GM06990 (cell line): ENCODE measurements at regions not wholly inside any gene's neighbourhood (a gene's known extent, or its start where the extent isn't known, plus 50 kb on each side); places are given as distances from the start of the nearest gene placed in this dataset.

Experiments
- DNase-seq: peaks from one replicate; pipeline ENCODE4 v3.0.0-alpha.2; 2011; ENCODE audit not compliant: insufficient read length; ENCODE audit errors: extremely low read depth
- H3K27me3 ChIP-seq: replicated peaks from 2 replicates; pipeline ENCODE4 v1.6.0; 2011; ENCODE audit warnings: low read length; ENCODE audit not compliant: control insufficient read depth, insufficient read depth
- H3K36me3 ChIP-seq: 2 replicates; pipeline ENCODE4 v1.5.1; 2011; ENCODE audit warnings: low read length; ENCODE audit not compliant: control insufficient read depth, insufficient read depth
- H3K4me3 ChIP-seq: replicated peaks from 2 replicates; pipeline ENCODE4 v1.5.1; 2011; ENCODE audit warnings: low read depth, mild to moderate bottlenecking, control low read depth, low read length
- TF ChIP-seq, protein P1 (sequence below): IDR thresholded peaks from 2 replicates; pipeline ENCODE4 v1.5.1; 2011; ENCODE audit warnings: low read length, control low read depth, mild to moderate bottlenecking, inconsistent platforms; ENCODE audit not compliant: insufficient read depth, poor library complexity, severe bottlenecking

DNA sequence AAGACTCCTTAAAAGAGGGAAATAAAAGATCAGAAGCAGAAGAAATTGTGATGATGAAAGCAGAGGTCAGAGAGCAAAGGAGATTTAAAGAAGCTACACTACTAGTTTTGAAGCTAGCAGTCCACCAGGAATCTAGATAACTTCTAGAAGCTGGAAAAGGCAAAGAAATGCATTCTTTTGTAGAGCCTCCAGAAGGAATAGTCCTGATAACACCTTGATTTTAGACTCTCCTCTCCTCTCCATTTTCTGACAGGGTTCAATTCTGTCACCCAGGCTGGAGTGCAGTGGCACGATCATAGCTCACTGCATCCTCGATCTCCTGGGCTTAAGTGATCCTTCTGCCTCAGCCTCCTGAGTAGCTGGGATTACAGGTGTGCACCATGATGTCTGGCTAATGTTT lies 1187.3 kb upstream of the CNTN5 start:
- H3K27me3 ChIP-seq, result no peaks in the 10 kb centered on the region

DNA sequence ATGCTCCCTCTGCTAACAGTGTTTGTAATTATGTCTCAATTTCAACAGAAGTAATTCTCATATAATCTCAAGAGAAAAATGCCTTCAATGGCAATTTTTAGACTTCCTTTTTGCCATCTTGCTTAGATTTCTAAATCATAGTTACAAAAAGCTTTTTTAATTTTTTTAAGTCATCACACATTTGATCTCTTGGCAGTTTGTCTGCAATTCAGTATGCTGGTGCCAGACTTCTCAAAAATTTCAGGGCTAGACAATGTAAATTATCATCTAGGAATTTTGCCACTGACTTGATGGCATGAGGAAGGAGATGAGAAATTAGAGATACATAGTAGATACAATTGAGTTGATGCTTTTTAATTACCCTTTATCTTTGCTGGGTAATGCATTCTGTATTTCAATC lies 1176.7 kb upstream of the CNTN5 start:
- TF ChIP-seq, protein P1, sequence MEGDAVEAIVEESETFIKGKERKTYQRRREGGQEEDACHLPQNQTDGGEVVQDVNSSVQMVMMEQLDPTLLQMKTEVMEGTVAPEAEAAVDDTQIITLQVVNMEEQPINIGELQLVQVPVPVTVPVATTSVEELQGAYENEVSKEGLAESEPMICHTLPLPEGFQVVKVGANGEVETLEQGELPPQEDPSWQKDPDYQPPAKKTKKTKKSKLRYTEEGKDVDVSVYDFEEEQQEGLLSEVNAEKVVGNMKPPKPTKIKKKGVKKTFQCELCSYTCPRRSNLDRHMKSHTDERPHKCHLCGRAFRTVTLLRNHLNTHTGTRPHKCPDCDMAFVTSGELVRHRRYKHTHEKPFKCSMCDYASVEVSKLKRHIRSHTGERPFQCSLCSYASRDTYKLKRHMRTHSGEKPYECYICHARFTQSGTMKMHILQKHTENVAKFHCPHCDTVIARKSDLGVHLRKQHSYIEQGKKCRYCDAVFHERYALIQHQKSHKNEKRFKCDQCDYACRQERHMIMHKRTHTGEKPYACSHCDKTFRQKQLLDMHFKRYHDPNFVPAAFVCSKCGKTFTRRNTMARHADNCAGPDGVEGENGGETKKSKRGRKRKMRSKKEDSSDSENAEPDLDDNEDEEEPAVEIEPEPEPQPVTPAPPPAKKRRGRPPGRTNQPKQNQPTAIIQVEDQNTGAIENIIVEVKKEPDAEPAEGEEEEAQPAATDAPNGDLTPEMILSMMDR, result no peak

More for the DNA sequence above, 1187.3 kb upstream of the CNTN5 start:
- TF ChIP-seq, protein P1, result no peak
- H3K36me3 ChIP-seq, result no peaks in the 10 kb centered on the region
- H3K4me3 ChIP-seq, result no peak overlapping the region
- DNase-seq, result no peak

DNA sequence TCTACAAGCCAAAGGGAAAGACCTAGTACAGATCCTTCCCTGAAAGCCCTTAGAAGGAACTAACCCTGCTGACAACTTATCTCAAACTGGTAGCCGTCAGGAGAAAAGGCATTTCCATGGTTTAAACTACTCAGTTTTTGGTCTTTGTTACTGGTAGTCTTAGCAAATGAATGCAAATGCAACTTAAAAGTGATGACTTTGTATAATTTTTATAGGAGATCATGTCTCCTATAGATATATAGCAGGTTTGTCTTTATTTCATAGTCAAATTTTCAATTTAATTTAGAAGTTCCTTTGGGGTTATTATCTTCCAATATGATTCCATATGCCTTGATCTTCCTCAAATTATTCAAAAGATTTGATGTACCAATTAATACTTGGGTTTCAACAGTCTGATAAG lies 1173.0 kb upstream of the CNTN5 start:
- Histone ChIP-seq H3K36me3 (no peaks in the 10 kb centered on the region), H3K27me3 (no peaks in the 10 kb centered on the region), H3K4me3 (no peak overlapping the region)
- TF ChIP-seq, protein P1, result no peak
- no peak for DNase-seq

More for the DNA sequence above, 1176.7 kb upstream of the CNTN5 start:
- no peak for DNase-seq
- Histone ChIP-seq H3K36me3 (no peaks in the 10 kb centered on the region), H3K4me3 (no peak overlapping the region), H3K27me3 (no peaks in the 10 kb centered on the region)

DNA sequence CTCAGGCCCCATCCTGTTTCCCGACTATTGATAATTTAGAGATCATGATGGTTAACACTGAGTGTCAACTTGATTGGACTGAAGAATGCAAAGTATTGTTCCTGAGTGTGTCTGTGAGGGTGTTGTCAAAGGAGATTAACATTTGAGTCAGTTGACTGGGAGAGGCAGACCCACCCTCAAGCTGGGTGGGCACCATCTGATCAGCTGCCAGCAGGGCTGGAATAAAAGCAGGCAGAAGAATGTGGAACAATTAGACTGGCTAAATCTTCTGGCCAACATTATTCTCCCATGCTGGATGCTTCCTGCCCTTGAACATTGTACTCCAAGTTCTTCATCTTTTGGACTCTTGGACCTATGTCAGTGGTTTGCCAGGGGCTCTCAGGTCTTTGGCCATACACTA lies 1170.0 kb upstream of the CNTN5 start:
- H3K4me3 ChIP-seq, result no peak overlapping the region
- TF ChIP-seq, protein P1, result no peak
- H3K27me3 ChIP-seq, result no peaks in the 10 kb centered on the region
- H3K36me3 ChIP-seq, result no peaks in the 10 kb centered on the region
- DNase-seq, result no peak

DNA sequence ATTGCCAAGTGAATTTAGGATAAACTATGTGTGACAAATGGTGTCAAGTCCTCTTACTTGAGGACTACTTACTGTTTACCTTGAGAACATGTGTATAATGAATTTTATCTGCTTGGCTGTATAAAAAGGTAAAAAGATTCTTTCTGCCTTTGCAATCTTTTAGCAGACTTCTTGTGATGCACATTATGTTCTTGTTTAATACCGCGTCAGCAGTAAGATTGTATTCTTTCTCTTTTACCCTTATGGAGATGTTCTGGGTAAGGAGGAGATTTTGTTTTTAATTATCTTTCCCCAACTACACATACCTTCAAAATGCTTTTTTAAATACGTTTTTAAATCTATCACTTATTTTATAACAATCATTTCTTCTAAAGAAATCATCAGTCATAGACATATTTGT lies 1166.4 kb upstream of the CNTN5 start:
- H3K4me3 ChIP-seq, result no peak overlapping the region
- TF ChIP-seq, protein P1, result no peak
- DNase-seq, result no peak
- no peaks in the 10 kb centered on the region for H3K27me3 ChIP-seq
- H3K36me3 ChIP-seq, result no peaks in the 10 kb centered on the region

DNA sequence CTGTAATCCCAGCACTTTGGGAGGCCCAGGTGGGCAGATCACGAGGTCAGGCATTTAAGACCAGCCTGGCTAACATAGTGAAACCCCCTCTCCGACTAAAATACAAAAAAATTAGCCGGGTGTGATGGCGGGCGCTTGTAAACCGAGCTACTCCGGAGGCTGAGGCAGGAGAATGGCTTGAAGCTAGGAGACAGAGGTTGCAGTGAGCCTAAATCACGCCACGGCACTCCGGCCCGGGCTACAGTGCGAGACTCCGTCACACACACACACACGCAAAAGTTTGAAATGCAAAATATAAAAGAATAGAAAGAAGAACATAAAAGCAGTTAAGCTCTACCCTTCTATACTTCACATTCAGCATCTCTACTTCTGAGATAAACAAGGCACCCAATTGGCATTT lies 1165.9 kb upstream of the CNTN5 start:
- Histone ChIP-seq H3K27me3 (no peaks in the 10 kb centered on the region), H3K4me3 (no peak overlapping the region)
- TF ChIP-seq, protein P1, result no peak

More for the DNA sequence above, 1165.9 kb upstream of the CNTN5 start:
- DNase-seq, result no peak
- H3K36me3 ChIP-seq, result no peaks in the 10 kb centered on the region
